ENCODE measurements at regions not wholly inside any gene's neighbourhood (a gene's known extent, or its start where the extent isn't known, plus 50 kb on each side); places are given as distances from the start of the nearest gene placed in this dataset.

GRCh38 chr9:1115370-1115769, 65.2 kb downstream of the DMRT2 start:
- DNase-seq (ENCODE audit: low spot score in 2 of 2) (no peak), ATAC-seq (replicated peaks; ENCODE audit: extremely low read depth, poor library complexity, severe bottlenecking) (no peak)
- H3K36me3 Mint-ChIP-seq (ENCODE audit: insufficient read depth), result no peaks in the 10 kb centered on the region
- H3K4me1 Mint-ChIP-seq, result no peaks in the 10 kb centered on the region
- no peak overlapping the region for H3K27ac Mint-ChIP-seq (ENCODE audit: low read depth)
- H3K9me3 Mint-ChIP-seq, result peaks cover 5% of the 10 kb centered on the region
- peaks cover 20% of the 10 kb centered on the region for H3K27me3 Mint-ChIP-seq
- H3K4me3 Mint-ChIP-seq, result no peak overlapping the region

DNA sequence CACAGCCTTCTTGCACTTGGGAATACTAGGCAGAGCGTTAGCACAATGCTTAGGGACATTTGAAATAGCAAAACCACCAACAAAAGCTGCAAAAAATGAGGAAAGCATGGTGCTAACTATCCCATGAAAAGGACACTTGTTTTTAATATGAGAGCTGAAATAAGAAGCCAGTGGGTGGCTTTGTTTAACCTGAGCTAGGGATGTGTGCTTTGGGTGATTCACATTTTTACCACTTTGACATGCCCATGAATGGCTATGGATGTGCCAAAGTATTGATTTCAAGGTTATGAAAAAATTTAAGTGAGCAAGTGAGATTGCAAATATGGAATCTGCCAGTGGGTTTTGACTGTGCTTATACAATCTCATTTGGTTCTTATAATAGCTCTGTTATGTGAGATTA, 67.3 kb downstream of the DMRT2 start:
- Mint-ChIP-seq H3K27ac (ENCODE audit: low read depth) (no peak overlapping the region), H3K36me3 (ENCODE audit: insufficient read depth) (no peaks in the 10 kb centered on the region), H3K9me3 (peaks cover 5% of the 10 kb centered on the region), H3K4me1 (no peaks in the 10 kb centered on the region), H3K27me3 (peaks cover 20% of the 10 kb centered on the region), H3K4me3 (no peak overlapping the region)
- no peak for DNase-seq (ENCODE audit: low spot score in 2 of 2)
- no peak for ATAC-seq (replicated peaks; ENCODE audit: extremely low read depth, poor library complexity, severe bottlenecking)

DNA sequence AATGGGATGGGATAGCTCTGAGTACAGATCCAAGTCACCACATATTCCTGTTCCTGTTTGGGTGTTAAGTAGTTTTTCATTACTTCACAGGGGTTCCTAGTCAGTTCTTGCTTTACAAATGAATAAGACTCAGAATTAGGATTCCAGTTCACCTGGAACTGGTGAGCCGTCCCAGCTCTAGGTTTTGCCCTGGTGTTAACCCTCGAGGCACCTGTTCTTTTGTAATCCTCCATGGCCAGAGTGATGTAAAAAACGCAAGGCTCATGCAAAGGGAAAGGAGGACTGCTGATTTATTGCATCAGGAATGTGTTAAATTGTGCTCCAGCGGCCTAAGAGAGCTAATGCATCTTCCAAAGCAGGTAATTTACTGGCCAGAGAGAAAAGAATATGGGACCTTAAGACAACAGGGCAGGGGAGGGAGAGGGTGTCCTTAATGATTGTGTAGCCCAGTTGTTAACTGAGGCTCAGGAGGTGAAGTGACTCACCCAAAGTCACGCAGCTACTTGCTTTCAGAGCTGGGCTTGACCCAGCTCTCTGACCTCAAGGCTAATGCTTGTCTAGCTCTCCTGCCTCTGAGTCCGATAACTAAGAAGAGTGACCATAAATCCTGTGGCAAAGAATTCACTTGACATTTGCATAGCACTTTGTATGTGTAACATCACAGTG, 70.5 kb downstream of the DMRT2 start:
- Mint-ChIP-seq H3K36me3 (ENCODE audit: insufficient read depth) (no peaks in the 10 kb centered on the region), H3K9me3 (peaks cover 5% of the 10 kb centered on the region), H3K4me3 (no peak overlapping the region), H3K27ac (ENCODE audit: low read depth) (no peak overlapping the region), H3K4me1 (no peaks in the 10 kb centered on the region), H3K27me3 (peaks cover 24% of the 10 kb centered on the region)
- ATAC-seq (replicated peaks; ENCODE audit: extremely low read depth, poor library complexity, severe bottlenecking) (no peak), DNase-seq (ENCODE audit: low spot score in 2 of 2) (no peak)

- no peaks in the 10 kb centered on the region for H3K9me3 Mint-ChIP-seq
- no peak overlapping the region for H3K27ac Mint-ChIP-seq (ENCODE audit: low read depth)
- no peaks in the 10 kb centered on the region for H3K4me1 Mint-ChIP-seq
- H3K36me3 Mint-ChIP-seq (ENCODE audit: insufficient read depth), result no peaks in the 10 kb centered on the region
- H3K4me3 Mint-ChIP-seq, result no peak overlapping the region
- H3K27me3 Mint-ChIP-seq, result peaks cover 11% of the 10 kb centered on the region
- no peak for DNase-seq (ENCODE audit: low spot score in 2 of 2)
- no peak for ATAC-seq (replicated peaks; ENCODE audit: extremely low read depth, poor library complexity, severe bottlenecking)
These were observed 75.6 kb downstream of the DMRT2 start for GRCh38 chr9:1125741-1126140.

GRCh38 chr9:1128046-1128445, 77.9 kb downstream of the DMRT2 start:
- peaks cover 15% of the 10 kb centered on the region for H3K9me3 Mint-ChIP-seq
- ATAC-seq (replicated peaks; ENCODE audit: extremely low read depth, poor library complexity, severe bottlenecking) (no peak), DNase-seq (ENCODE audit: low spot score in 2 of 2) (no peak)
- H3K27ac Mint-ChIP-seq (ENCODE audit: low read depth), result no peak overlapping the region
- H3K4me1 Mint-ChIP-seq, result no peaks in the 10 kb centered on the region
- no peak overlapping the region for H3K4me3 Mint-ChIP-seq
- no peaks in the 10 kb centered on the region for H3K36me3 Mint-ChIP-seq (ENCODE audit: insufficient read depth)
- peaks cover 18% of the 10 kb centered on the region for H3K27me3 Mint-ChIP-seq

DNA sequence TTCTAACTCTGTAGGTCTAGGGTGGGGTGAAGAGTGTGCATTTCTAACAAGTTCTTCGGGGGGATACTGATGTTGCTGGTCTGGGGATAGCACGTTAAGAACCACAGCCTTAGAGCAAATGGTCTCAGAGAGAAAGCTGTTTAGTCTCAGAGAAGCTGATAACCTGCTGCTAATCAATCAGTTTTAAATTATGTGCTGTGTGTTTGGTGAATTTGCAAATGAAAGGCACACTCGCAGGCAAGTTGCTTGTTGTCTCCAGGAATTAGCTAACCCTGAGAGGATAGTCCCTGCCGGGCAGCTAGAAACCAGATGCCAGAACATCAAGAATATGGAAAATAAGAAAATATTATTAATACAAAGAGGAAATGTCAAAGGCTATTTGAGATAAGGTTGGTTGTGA, 79.2 kb downstream of the DMRT2 start:
- H3K27me3 Mint-ChIP-seq, result peaks cover 18% of the 10 kb centered on the region
- DNase-seq (ENCODE audit: low spot score in 2 of 2) (no peak), ATAC-seq (replicated peaks; ENCODE audit: extremely low read depth, poor library complexity, severe bottlenecking) (no peak)
- no peaks in the 10 kb centered on the region for H3K36me3 Mint-ChIP-seq (ENCODE audit: insufficient read depth)
- no peak overlapping the region for H3K4me3 Mint-ChIP-seq
- no peak overlapping the region for H3K27ac Mint-ChIP-seq (ENCODE audit: low read depth)
- peaks cover 15% of the 10 kb centered on the region for H3K9me3 Mint-ChIP-seq
- no peaks in the 10 kb centered on the region for H3K4me1 Mint-ChIP-seq

DNA sequence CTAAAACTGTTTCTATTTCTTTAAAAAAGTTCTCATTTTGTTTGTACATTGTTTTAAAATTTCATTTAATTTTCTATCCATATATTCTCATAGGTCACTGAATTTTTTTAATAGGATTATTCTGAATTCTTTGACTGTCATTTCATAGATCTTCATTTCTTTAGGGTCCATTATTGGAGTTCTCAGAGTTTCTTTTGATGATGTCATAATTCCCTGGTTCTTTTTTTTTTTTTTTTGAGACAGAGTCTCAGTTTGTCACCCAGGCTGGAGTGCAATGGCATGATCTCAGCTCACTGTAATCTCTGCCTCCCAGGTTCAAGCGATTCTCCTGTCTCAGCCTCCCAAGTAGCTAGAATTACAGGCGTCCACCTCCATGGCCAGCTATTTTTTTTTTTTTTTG, 89.9 kb downstream of the DMRT2 start:
- Mint-ChIP-seq H3K4me1 (no peaks in the 10 kb centered on the region), H3K4me3 (no peak overlapping the region), H3K27ac (ENCODE audit: low read depth) (no peak overlapping the region), H3K27me3 (no peaks in the 10 kb centered on the region), H3K36me3 (ENCODE audit: insufficient read depth) (no peaks in the 10 kb centered on the region), H3K9me3 (peaks cover 28% of the 10 kb centered on the region)
- DNase-seq (ENCODE audit: low spot score in 2 of 2), result no peak
- no peak for ATAC-seq (replicated peaks; ENCODE audit: extremely low read depth, poor library complexity, severe bottlenecking)

DNA sequence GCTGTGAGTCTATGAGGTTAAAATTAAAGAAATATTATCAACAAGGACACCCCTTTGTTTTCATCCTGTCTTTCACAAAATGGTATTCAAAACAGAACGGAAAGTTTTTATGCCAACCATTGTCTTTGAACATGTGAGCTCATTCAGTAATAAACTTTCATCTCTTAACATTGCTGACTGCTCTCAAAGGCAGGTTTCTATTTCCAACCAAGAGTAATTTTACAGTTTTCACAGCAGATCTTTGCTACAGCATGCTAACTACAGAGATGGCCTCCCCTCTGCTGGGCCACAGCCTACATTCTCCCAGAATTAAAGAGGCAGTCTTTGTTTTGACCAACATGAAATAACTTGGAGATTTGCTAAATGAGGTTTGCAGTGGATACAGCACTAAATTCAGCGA, 101.5 kb downstream of the DMRT2 start:
- H3K4me1 Mint-ChIP-seq, result no peaks in the 10 kb centered on the region

GRCh38 chr9:1152171-1152570, 102.0 kb downstream of the DMRT2 start:
- no peaks in the 10 kb centered on the region for H3K9me3 Mint-ChIP-seq
- H3K36me3 Mint-ChIP-seq (ENCODE audit: insufficient read depth), result peaks cover 1% of the 10 kb centered on the region
- H3K4me1 Mint-ChIP-seq, result no peaks in the 10 kb centered on the region
- H3K4me3 Mint-ChIP-seq, result no peak overlapping the region
- no peaks in the 10 kb centered on the region for H3K27me3 Mint-ChIP-seq
- no peak for ATAC-seq (replicated peaks; ENCODE audit: extremely low read depth, poor library complexity, severe bottlenecking)
- DNase-seq (ENCODE audit: low spot score in 2 of 2), result no peak
- no peak overlapping the region for H3K27ac Mint-ChIP-seq (ENCODE audit: low read depth)

More for the DNA sequence above, 101.5 kb downstream of the DMRT2 start:
- Mint-ChIP-seq H3K9me3 (peaks cover 4% of the 10 kb centered on the region), H3K27ac (ENCODE audit: low read depth) (no peak overlapping the region), H3K36me3 (ENCODE audit: insufficient read depth) (peaks cover 1% of the 10 kb centered on the region), H3K27me3 (peaks cover 1% of the 10 kb centered on the region), H3K4me3 (no peak overlapping the region)
- ATAC-seq (replicated peaks; ENCODE audit: extremely low read depth, poor library complexity, severe bottlenecking) (no peak), DNase-seq (ENCODE audit: low spot score in 2 of 2) (no peak)

DNA sequence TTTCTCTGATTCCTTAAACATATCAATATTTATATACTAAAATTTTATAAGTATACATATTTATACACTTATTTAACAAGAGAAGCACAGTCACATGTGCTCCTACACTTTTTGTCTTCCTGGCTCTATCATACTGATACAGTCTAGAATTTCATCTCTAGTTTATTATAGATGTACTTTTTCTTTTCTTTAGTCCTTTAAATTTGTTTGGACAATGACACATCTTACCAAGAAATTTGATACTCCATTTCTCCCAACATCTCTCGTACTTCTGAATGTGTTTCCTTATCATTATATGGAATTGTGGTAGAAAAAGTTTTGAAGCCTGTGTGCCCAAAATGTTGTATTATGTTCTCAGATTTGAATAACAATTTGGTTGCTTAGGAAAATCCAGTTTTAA, 104.6 kb downstream of the DMRT2 start:
- DNase-seq (ENCODE audit: low spot score in 2 of 2) (no peak), ATAC-seq (replicated peaks; ENCODE audit: extremely low read depth, poor library complexity, severe bottlenecking) (no peak)
- H3K4me3 Mint-ChIP-seq, result no peak overlapping the region
- peaks cover 1% of the 10 kb centered on the region for H3K36me3 Mint-ChIP-seq (ENCODE audit: insufficient read depth)
- no peaks in the 10 kb centered on the region for H3K27me3 Mint-ChIP-seq
- H3K4me1 Mint-ChIP-seq, result no peaks in the 10 kb centered on the region
- H3K27ac Mint-ChIP-seq (ENCODE audit: low read depth), result no peak overlapping the region
- no peaks in the 10 kb centered on the region for H3K9me3 Mint-ChIP-seq

DNA sequence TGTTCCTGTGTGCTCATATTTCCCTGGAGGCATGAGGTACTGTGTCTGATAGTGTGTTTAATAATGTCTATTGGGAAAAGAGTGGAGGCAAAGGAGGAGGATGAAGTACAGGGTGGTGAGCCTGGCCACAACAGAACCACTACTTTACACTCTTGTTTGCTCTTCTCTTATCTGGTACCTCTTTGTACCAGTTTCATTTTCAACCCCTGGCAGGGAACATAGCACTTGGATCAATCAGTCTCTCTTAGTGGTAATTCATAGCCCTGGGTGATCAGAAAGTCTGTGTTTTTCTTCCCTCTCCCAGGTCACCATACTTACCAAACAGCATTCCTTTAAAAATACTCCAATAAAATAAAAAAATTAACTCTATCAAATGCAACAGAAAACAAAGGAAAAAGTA, 105.4 kb downstream of the DMRT2 start:
- no peaks in the 10 kb centered on the region for H3K9me3 Mint-ChIP-seq
- ATAC-seq (replicated peaks; ENCODE audit: extremely low read depth, poor library complexity, severe bottlenecking) (no peak), DNase-seq (ENCODE audit: low spot score in 2 of 2) (no peak)
- no peaks in the 10 kb centered on the region for H3K4me1 Mint-ChIP-seq
- no peak overlapping the region for H3K27ac Mint-ChIP-seq (ENCODE audit: low read depth)
- H3K36me3 Mint-ChIP-seq (ENCODE audit: insufficient read depth), result peaks cover 1% of the 10 kb centered on the region
- no peak overlapping the region for H3K4me3 Mint-ChIP-seq
- no peaks in the 10 kb centered on the region for H3K27me3 Mint-ChIP-seq

DNA sequence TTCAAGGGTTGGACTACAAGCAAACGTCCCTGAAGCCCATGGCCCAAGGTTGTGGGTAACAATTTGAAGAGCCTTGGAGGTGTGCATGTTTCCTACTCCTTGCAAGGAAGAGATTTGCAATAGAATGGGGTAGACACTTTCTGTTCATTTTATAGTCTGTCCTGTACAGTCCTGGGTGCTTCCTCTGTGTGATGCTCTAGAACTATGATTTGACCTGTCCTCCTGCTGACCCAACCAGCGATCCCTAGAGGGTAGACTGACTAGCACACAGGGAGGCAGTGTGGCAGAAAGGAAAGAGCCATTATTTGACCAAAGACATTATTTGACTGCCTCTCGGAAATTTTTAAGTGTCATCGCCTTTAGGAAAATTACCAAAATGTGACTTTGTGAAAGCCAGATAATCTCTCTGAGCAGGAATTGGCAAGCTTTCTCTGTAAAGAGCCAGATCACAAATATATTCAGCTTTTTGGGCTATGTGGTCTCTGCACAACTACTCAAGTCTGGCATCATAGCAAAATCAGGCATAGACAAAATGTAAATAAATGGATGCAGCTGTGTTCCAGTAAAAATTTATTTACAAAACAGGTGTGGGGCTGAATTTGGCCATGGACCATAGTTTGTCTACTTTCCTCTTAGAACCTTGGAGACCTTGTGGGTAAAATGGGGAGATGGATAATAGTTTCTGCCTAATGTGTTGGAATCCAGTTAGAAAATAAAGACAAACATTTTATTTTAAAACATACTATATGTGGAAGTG, 106.8 kb downstream of the DMRT2 start:
- no peaks in the 10 kb centered on the region for H3K4me1 Mint-ChIP-seq
- no peak overlapping the region for H3K27ac Mint-ChIP-seq (ENCODE audit: low read depth)
- no peaks in the 10 kb centered on the region for H3K27me3 Mint-ChIP-seq
- DNase-seq (ENCODE audit: low spot score in 2 of 2) (no peak), ATAC-seq (replicated peaks; ENCODE audit: extremely low read depth, poor library complexity, severe bottlenecking) (no peak)
- peaks cover 1% of the 10 kb centered on the region for H3K36me3 Mint-ChIP-seq (ENCODE audit: insufficient read depth)
- no peaks in the 10 kb centered on the region for H3K9me3 Mint-ChIP-seq
- H3K4me3 Mint-ChIP-seq, result no peak overlapping the region

GRCh38 chr9:1157836-1158235, 107.7 kb downstream of the DMRT2 start:
- no peaks in the 10 kb centered on the region for H3K4me1 Mint-ChIP-seq
- no peak overlapping the region for H3K27ac Mint-ChIP-seq (ENCODE audit: low read depth)
- H3K27me3 Mint-ChIP-seq, result no peaks in the 10 kb centered on the region
- DNase-seq (ENCODE audit: low spot score in 2 of 2) (no peak), ATAC-seq (replicated peaks; ENCODE audit: extremely low read depth, poor library complexity, severe bottlenecking) (no peak)
- H3K4me3 Mint-ChIP-seq, result no peak overlapping the region
- peaks cover 1% of the 10 kb centered on the region for H3K36me3 Mint-ChIP-seq (ENCODE audit: insufficient read depth)
- no peaks in the 10 kb centered on the region for H3K9me3 Mint-ChIP-seq
